ENCODE measurements at regions not wholly inside any gene's neighbourhood (a gene's known extent, or its start where the extent isn't known, plus 50 kb on each side); places are given as distances from the start of the nearest gene placed in this dataset.
"Not testable (repeated sequence)": the region's sequence is repeated elsewhere in the genome, so short reads cannot be mapped to it uniquely, and the experiment has no call there.

- no peak for DNase-seq
These were observed 50.1 kb upstream of the BCL6 start for GRCh38 chr3:187795207-187795960.

GRCh38 chr3:187798126-187798525 is 52.9 kb upstream of the BCL6 start:
- DNase-seq = no peak

GRCh38 chr3:187798531-187799530 is 53.6 kb upstream of the BCL6 start:
- no peak for DNase-seq

- no peak for DNase-seq
These were observed 54.8 kb upstream of the BCL6 start for GRCh38 chr3:187799942-187800641.

- no peak for DNase-seq
These were observed 55.9 kb upstream of the BCL6 start for GRCh38 chr3:187801152-187801551.

- no peak for DNase-seq
These were observed 57.1 kb upstream of the BCL6 start for GRCh38 chr3:187802203-187802927.

GRCh38 chr3:187802928-187803259 is 57.6 kb upstream of the BCL6 start:
- no peak for DNase-seq

- no peak for DNase-seq
These were observed 59.0 kb upstream of the BCL6 start for GRCh38 chr3:187804120-187804744.

GRCh38 chr3:187804745-187805121 is 59.5 kb upstream of the BCL6 start:
- DNase-seq = no peak

- no peak for DNase-seq
These were observed 60.5 kb upstream of the BCL6 start for GRCh38 chr3:187805774-187806173.

- no peak for DNase-seq
These were observed 62.0 kb upstream of the BCL6 start for GRCh38 chr3:187807086-187807862.

- DNase-seq = no peak
These were observed 63.2 kb upstream of the BCL6 start for GRCh38 chr3:187808527-187808895.

- DNase-seq = no peak
These were observed 64.3 kb upstream of the BCL6 start for GRCh38 chr3:187809612-187809991.

GRCh38 chr3:187810021-187810446 is 64.8 kb upstream of the BCL6 start:
- no peak for DNase-seq

- no peak for DNase-seq
These were observed 66.5 kb upstream of the BCL6 start for GRCh38 chr3:187811585-187812250.

GRCh38 chr3:187812496-187812895 is 67.2 kb upstream of the BCL6 start:
- no peak for DNase-seq

- no peak for DNase-seq
These were observed 67.9 kb upstream of the BCL6 start for GRCh38 chr3:187813198-187813597.

GRCh38 chr3:187817766-187818165 is 72.5 kb upstream of the BCL6 start:
- not testable (repeated sequence) for DNase-seq

- no peak for DNase-seq
These were observed 76.5 kb upstream of the BCL6 start for GRCh38 chr3:187821616-187822317.

GRCh38 chr3:187822402-187822801 is 77.1 kb upstream of the BCL6 start:
- no peak for DNase-seq

Measured in effector CD8-positive, alpha-beta T cell (primary cell).